ENCODE measurements at regions not wholly inside any gene's neighbourhood (a gene's known extent, or its start where the extent isn't known, plus 50 kb on each side); places are given as distances from the start of the nearest gene placed in this dataset.
"Not testable (repeated sequence)": the region's sequence is repeated elsewhere in the genome, so short reads cannot be mapped to it uniquely, and the experiment has no call there.

DNA sequence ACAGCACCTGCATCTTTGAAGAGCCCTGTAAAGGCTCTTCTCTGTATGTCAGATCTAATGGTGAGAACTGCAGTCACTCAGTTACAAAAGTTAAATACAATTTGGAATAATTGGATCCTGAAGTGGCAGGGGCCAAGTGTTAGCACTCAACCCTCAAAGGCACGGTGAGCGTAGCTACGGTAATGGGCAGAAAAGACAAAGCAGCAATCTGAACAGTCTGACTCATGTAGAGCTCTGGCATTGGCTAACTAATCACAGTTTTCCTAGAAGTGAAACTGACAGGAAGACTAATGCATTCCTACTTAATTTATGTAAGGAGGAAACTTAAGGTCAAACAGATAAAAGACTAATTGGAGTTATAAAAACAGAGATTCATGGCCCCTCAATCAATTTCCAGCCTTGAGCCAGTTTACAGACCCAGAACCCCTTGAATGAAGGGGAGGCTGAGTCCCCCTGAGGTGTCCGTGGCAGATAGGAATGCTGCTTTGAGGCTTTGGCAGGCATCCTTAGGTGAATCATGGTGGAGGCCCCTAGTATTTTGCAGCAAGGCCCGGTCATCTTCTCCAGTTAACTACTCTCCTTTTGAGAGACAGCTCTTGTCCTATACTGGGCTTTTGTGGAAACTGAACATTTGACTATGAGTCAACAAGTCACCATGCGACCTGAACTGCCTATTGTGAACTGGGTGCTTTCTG lies 450.7 kb downstream of the ZNF33B start:
- DNase-seq (ENCODE audit: low read depth, low spot score) = not testable (repeated sequence)

DNA sequence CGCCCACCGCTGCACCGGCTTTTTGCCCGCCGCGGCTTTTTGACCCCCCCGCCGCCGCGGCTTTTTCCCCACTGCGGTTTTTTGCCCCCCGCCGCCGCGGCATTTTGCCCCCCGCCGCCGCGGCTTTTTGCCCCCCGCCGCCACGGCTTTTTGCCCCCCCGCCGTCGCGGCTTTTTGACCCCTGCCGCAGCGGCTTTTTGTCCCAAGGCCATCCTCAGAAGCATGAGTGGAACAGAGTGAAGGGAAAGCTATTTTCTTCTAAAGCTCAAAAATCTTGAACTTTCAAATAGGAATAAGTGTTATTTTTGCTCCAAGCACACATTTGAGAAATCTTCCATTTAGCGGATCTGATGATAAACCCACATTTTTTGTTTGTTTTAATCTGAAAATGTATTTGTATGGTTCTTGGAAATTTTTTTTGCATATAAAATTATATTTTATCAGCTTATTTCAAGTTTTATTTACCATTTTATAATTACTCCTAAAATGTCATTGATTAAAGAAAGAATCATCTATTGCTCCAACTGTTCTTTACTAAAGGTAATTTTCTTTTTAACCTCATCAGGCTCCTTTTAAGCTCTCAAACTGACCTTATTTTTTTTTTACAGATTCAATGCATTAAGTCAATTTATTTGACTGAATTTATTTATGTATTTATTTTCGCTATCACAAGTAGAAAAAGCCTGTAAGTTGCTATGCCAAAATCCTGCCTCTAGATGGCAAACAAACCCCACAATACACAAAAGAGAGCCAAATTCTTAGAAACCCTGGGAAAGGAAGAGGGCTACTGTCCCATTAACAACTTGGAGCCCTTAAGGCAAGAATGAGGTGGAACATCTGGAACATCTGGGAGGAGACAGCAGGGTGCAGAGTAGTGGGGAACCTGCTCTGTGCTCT lies 460.3 kb downstream of the ZNF33B start:
- DNase-seq (ENCODE audit: low read depth, low spot score) = not testable (repeated sequence)

DNA sequence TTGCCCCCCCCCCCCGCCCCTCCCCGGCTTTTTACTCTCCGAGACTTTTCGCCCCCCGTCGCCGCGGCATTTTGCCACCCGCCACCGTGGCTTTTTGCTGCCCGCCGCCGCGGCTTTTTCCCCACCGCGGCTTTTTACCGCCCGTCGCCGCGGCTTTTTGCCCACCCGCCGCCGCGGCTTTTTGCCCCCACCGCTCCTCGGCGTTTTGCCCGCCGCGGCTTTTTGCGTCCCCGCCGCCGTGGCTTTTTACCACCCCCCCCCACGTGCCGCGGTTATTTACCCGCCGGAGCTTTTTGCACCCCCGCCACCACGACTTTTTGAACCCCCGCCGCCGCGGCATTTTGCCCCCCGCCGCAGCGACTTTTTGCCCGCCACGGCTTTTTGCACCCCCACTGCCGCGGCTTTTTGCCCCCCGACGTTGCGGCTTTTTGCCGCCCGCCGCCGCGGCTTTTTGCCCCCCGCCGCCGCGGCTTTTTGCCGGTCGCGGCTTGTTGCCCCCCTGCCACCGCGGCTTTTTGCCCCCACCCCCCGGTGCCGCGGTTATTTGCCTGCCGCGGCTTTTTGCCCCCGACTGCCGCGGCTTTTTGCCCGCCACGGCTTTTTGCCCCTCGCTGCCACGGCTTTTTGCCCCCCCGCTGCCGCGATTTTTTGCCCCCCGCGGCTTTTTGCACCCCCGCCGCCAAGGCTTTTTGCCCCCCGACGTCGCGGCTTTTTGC lies 461.1 kb downstream of the ZNF33B start:
- no peak for DNase-seq (ENCODE audit: low read depth, low spot score)

DNA sequence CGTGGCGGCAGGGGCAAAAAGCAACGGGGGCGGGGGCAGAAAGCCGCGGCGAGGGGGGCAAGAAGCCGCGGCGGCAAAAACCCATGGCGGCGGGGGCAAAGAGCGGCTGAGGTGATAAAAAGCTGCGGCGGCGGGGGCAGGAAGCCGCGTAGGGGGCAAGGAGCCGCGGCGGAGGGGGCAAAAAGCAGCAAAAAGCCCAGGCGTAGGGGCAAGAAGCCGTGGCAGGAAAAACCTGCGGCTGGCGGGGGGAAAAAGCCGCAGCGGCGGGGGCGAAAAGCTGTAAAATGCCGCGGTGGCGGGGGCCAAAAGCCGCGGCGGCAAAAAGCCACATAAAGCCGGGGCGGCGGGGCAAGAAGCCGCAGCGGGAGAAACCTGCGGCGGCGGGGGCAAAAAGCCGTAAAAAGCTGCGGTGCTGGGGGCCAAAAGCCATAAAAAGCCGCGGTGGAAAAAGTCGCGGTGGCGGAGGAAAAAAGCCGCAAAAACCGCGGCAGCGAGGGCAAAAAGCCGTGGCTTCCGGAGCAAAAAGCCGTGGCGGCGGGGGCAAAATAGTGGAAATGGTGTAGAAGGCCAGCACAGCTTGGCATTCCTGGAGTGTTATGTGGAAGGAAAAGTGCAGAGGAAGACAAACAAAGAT lies 487.8 kb downstream of the ZNF33B start:
- no peak for DNase-seq (ENCODE audit: low read depth, low spot score)

DNA sequence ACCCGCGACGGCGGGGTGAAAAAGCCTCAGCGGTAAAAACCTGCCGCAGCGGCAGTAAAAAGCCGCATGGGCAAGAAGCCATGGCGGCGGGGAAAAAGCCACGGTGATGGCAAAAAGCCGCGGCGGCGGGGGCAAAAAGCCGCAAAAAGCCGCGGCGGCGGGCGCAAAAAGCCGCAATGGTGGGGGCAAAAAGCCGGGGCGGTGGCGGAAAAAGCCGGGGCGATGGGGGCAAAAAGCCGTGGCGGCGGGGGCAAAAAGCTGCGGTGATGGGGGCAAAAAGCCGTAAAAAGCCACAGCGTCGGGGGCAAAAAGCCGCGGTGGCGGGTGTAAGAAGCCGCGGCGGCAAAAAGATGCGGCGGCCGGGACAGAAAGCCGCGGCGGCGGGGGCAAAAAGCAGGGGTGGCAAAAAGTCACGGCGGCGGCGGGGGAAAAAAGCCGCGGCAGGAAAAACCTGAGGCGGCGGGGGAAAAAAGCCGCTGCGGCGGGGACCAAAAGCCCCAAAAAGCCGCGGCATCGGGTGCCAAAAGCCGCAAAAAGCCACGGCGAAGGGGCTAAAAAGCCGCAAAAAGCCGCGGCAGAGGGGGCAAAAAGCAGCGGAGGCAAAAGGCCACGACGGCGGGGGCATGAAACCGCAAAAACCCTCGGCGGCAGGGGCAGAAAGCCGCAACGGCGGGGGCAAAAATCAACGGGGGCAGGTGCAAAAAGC lies 488.5 kb downstream of the ZNF33B start:
- no peak for DNase-seq (ENCODE audit: low read depth, low spot score)

GRCh38 chr10:42149027-42149700 lies 489.2 kb downstream of the ZNF33B start:
- DNase-seq (ENCODE audit: low read depth, low spot score) = no peak

GRCh38 chr10:42146165-42146564 lies 492.2 kb downstream of the ZNF33B start:
- DNase-seq (ENCODE audit: low read depth, low spot score) = not testable (repeated sequence)

GRCh38 chr10:42138023-42138422 lies 500.3 kb downstream of the ZNF33B start:
- not testable (repeated sequence) for DNase-seq (ENCODE audit: low read depth, low spot score)

DNA sequence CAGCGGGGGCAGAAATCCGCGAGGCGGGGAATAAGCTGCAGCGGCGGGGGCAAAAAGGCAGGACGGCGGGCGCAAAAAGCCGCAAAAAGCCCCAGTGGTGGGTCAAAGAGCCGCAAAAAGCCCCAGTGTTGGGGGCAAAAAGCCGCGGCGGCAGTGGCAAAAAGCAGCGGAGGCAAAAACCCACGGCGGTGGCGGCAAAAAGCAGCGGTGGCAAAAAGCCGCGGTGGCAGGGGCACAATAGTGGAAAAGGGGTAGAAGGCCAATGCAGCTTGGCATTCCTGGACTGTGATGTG lies 525.3 kb downstream of the ZNF33B start:
- no peak for DNase-seq (ENCODE audit: low read depth, low spot score)

- DNase-seq (ENCODE audit: low read depth, low spot score) = no peak
Measured at GRCh38 chr10:42112331-42113157, 525.8 kb downstream of the ZNF33B start.

- DNase-seq (ENCODE audit: low read depth, low spot score) = no peak
Measured at GRCh38 chr10:42111661-42112330, 526.6 kb downstream of the ZNF33B start.

- DNase-seq (ENCODE audit: low read depth, low spot score) = no peak
Measured at GRCh38 chr10:42111076-42111475, 527.3 kb downstream of the ZNF33B start.

All from pulmonary artery endothelial cell (primary cell).